ENCODE measurements at regions not wholly inside any gene's neighbourhood (a gene's known extent, or its start where the extent isn't known, plus 50 kb on each side); places are given as distances from the start of the nearest gene placed in this dataset.

DNA sequence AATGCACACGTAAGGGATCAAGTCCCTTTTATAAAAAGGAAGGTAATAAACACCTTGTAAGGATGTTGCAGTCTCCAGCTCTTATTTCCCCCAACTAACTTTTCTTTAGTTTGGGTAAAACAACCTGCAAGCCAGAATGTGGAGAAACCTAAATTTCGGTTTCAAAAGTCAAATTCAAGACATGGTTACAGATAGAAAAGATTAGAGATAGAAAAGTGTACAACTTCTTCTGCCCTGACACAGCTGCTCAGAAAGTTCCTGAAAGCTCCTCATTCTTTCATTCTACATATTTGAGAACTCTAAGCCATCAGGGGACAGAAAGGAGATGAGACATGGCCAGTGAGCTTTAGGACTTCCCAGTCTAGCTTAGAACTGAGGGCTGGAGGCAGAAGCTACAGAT lies 574.9 kb downstream of the DIPK2A start:
- no peak overlapping the region for H3K4me2 ChIP-seq
- no peak for TF ChIP-seq NANOG (IDR thresholded peaks at IDR 0.05; ENCODE audit: borderline replicate concordance)
- TF ChIP-seq, protein P1, sequence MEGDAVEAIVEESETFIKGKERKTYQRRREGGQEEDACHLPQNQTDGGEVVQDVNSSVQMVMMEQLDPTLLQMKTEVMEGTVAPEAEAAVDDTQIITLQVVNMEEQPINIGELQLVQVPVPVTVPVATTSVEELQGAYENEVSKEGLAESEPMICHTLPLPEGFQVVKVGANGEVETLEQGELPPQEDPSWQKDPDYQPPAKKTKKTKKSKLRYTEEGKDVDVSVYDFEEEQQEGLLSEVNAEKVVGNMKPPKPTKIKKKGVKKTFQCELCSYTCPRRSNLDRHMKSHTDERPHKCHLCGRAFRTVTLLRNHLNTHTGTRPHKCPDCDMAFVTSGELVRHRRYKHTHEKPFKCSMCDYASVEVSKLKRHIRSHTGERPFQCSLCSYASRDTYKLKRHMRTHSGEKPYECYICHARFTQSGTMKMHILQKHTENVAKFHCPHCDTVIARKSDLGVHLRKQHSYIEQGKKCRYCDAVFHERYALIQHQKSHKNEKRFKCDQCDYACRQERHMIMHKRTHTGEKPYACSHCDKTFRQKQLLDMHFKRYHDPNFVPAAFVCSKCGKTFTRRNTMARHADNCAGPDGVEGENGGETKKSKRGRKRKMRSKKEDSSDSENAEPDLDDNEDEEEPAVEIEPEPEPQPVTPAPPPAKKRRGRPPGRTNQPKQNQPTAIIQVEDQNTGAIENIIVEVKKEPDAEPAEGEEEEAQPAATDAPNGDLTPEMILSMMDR (conservative IDR thresholded peaks at IDR 0.05; ENCODE audit: low read depth in 2 of 2), result no peak
- no peak for TF ChIP-seq POLR2AphosphoS5 (IDR thresholded peaks at IDR 0.05; ENCODE audit: low read depth)
- H3K79me2 ChIP-seq (replicated peaks; ENCODE audit: insufficient read depth), result no peaks in the 10 kb centered on the region
- no peak overlapping the region for H3K27ac ChIP-seq (ENCODE audit: low read depth)
- H4K20me1 ChIP-seq (replicated peaks; ENCODE audit: insufficient read depth), result no peaks in the 10 kb centered on the region
- no peaks in the 10 kb centered on the region for H3K9me2 ChIP-seq (ENCODE audit: insufficient read depth)
- peaks cover 30% of the 10 kb centered on the region for H3K4me1 ChIP-seq (ENCODE audit: insufficient read depth)
- Mint-ChIP-seq H3K27me3 (ENCODE audit: insufficient read depth, low read depth, poor library complexity) (no peaks in the 10 kb centered on the region), H3K4me3 (no peak overlapping the region), H3K4me1 (peaks cover 22% of the 10 kb centered on the region; the same call in 2 of the 3 replicates), H3K27ac (no peak overlapping the region), H3K9me3 (no peaks in the 10 kb centered on the region), H3K36me3 (ENCODE audit: low read depth) (no peaks in the 10 kb centered on the region)
- no peak overlapping the region for H3K4me3 ChIP-seq
- no peaks in the 10 kb centered on the region for H3F3A ChIP-seq (replicated peaks; ENCODE audit: low read depth)
- H2AFZ ChIP-seq, result no peak overlapping the region
- H3K36me3 ChIP-seq (ENCODE audit: insufficient read depth), result no peaks in the 10 kb centered on the region
- H3K27me3 ChIP-seq (ENCODE audit: insufficient read depth), result no peaks in the 10 kb centered on the region
- no peak for ATAC-seq
- DNase-seq (ENCODE audit: low spot score), result no peak

DNA sequence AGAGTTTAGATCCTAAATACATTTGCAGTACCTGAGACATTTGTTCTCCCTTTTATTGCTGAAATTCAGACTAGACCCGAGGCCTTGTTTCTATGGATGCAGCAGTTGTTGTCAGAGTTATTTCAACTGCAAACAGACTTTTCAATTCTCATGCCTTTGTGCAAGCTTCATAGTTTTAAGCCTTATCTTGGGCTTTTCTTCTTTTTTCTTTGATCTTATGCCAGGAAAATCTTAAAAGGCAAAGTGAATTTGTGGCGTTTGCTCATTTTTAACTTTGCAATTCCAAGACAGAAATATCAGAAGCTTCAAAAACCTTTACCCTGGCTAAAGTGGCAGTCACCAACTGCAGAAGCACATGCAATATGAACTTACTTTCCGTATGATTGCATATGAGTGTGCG lies 576.7 kb downstream of the DIPK2A start:
- Histone ChIP-seq H3K36me3 (ENCODE audit: insufficient read depth) (no peaks in the 10 kb centered on the region), H3K79me2 (replicated peaks; ENCODE audit: insufficient read depth) (no peaks in the 10 kb centered on the region), H4K20me1 (replicated peaks; ENCODE audit: insufficient read depth) (no peaks in the 10 kb centered on the region), H3K27ac (ENCODE audit: low read depth) (peak overlapping the region; percentile 53), H3K4me3 (no peak overlapping the region; the same call in 1 of the 2 replicates), H2AFZ (no peak overlapping the region), H3K27me3 (ENCODE audit: insufficient read depth) (no peaks in the 10 kb centered on the region), H3K9me2 (ENCODE audit: insufficient read depth) (no peaks in the 10 kb centered on the region), H3K4me2 (peak overlapping the region; percentile 59), H3K4me1 (ENCODE audit: insufficient read depth) (peaks cover 34% of the 10 kb centered on the region), H3F3A (replicated peaks; ENCODE audit: low read depth) (no peaks in the 10 kb centered on the region)
- TF ChIP-seq ZNF331 (CRISPR knock-in tag; IDR thresholded peaks at IDR 0.05; ENCODE audit: low read depth) (no peak), NANOG (IDR thresholded peaks at IDR 0.05; ENCODE audit: borderline replicate concordance) (no peak), CREB1 (CRISPR knock-in tag; IDR thresholded peaks at IDR 0.05; ENCODE audit: low read depth) (no peak), JUNB (IDR thresholded peaks at IDR 0.05; ENCODE audit: unreplicated experiment) (no peak), ZNF114 (CRISPR knock-in tag; IDR thresholded peaks at IDR 0.05) (no peak), EZH2phosphoT487 (IDR thresholded peaks at IDR 0.05; ENCODE audit: unreplicated experiment) (no peak), POLR2AphosphoS5 (IDR thresholded peaks at IDR 0.05; ENCODE audit: low read depth) (no peak)
- TF ChIP-seq, protein P2, sequence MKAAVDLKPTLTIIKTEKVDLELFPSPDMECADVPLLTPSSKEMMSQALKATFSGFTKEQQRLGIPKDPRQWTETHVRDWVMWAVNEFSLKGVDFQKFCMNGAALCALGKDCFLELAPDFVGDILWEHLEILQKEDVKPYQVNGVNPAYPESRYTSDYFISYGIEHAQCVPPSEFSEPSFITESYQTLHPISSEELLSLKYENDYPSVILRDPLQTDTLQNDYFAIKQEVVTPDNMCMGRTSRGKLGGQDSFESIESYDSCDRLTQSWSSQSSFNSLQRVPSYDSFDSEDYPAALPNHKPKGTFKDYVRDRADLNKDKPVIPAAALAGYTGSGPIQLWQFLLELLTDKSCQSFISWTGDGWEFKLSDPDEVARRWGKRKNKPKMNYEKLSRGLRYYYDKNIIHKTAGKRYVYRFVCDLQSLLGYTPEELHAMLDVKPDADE (IDR thresholded peaks at IDR 0.05), result no peak
- TF ChIP-seq, protein P1 (conservative IDR thresholded peaks at IDR 0.05; ENCODE audit: low read depth in 2 of 2), result no peak
- TF ChIP-seq, protein P3, sequence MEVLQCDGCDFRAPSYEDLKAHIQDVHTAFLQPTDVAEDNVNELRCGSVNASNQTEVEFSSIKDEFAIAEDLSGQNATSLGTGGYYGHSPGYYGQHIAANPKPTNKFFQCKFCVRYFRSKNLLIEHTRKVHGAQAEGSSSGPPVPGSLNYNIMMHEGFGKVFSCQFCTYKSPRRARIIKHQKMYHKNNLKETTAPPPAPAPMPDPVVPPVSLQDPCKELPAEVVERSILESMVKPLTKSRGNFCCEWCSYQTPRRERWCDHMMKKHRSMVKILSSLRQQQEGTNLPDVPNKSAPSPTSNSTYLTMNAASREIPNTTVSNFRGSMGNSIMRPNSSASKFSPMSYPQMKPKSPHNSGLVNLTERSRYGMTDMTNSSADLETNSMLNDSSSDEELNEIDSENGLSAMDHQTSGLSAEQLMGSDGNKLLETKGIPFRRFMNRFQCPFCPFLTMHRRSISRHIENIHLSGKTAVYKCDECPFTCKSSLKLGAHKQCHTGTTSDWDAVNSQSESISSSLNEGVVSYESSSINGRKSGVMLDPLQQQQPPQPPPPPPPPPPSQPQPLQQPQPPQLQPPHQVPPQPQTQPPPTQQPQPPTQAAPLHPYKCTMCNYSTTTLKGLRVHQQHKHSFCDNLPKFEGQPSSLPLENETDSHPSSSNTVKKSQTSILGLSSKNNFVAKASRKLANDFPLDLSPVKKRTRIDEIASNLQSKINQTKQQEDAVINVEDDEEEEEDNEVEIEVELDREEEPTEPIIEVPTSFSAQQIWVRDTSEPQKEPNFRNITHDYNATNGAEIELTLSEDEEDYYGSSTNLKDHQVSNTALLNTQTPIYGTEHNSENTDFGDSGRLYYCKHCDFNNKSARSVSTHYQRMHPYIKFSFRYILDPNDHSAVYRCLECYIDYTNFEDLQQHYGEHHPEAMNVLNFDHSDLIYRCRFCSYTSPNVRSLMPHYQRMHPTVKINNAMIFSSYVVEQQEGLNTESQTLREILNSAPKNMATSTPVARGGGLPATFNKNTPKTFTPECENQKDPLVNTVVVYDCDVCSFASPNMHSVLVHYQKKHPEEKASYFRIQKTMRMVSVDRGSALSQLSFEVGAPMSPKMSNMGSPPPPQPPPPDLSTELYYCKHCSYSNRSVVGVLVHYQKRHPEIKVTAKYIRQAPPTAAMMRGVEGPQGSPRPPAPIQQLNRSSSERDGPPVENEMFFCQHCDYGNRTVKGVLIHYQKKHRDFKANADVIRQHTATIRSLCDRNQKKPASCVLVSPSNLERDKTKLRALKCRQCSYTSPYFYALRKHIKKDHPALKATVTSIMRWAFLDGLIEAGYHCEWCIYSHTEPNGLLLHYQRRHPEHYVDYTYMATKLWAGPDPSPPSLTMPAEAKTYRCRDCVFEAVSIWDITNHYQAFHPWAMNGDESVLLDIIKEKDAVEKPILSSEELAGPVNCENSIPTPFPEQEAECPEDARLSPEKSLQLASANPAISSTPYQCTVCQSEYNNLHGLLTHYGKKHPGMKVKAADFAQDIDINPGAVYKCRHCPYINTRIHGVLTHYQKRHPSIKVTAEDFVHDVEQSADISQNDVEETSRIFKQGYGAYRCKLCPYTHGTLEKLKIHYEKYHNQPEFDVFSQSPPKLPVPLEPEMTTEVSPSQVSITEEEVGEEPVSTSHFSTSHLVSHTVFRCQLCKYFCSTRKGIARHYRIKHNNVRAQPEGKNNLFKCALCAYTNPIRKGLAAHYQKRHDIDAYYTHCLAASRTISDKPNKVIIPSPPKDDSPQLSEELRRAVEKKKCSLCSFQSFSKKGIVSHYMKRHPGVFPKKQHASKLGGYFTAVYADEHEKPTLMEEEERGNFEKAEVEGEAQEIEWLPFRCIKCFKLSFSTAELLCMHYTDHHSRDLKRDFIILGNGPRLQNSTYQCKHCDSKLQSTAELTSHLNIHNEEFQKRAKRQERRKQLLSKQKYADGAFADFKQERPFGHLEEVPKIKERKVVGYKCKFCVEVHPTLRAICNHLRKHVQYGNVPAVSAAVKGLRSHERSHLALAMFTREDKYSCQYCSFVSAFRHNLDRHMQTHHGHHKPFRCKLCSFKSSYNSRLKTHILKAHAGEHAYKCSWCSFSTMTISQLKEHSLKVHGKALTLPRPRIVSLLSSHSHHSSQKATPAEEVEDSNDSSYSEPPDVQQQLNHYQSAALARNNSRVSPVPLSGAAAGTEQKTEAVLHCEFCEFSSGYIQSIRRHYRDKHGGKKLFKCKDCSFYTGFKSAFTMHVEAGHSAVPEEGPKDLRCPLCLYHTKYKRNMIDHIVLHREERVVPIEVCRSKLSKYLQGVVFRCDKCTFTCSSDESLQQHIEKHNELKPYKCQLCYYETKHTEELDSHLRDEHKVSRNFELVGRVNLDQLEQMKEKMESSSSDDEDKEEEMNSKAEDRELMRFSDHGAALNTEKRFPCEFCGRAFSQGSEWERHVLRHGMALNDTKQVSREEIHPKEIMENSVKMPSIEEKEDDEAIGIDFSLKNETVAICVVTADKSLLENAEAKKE (CRISPR knock-in tag; IDR thresholded peaks at IDR 0.05), result no peak
- H3K9me3 Mint-ChIP-seq, result no peaks in the 10 kb centered on the region
- DNase-seq (ENCODE audit: low spot score) (peak; percentile 13), ATAC-seq (no peak)
- H3K4me1 Mint-ChIP-seq, result peaks cover 28% of the 10 kb centered on the region
- H3K27ac Mint-ChIP-seq, result peak overlapping the region; percentile 18
- H3K4me3 Mint-ChIP-seq, result peak overlapping the region; percentile 38
- no peaks in the 10 kb centered on the region for H3K36me3 Mint-ChIP-seq (ENCODE audit: low read depth)
- no peaks in the 10 kb centered on the region for H3K27me3 Mint-ChIP-seq (ENCODE audit: insufficient read depth, low read depth, poor library complexity)
